A549 (cell line): ENCODE measurements at regions not wholly inside any gene's neighbourhood (a gene's known extent, or its start where the extent isn't known, plus 50 kb on each side); places are given as distances from the start of the nearest gene placed in this dataset.

Source experiments
- ATAC-seq, 2 experiments: fragments of 200-7000 bp in 1 of 2; fragments of >200 bp in 1 of 2; cut with Nextera tagmentation in 1 of 2; cut with Tn5 transposase in 1 of 2; 3 replicates each; pipeline versions ENCODE4 v1.8.0 to v1.9.1; 2018 to 2020; ENCODE audit warnings: mild to moderate bottlenecking in 1 of 2, moderate library complexity in 1 of 2
- CTCF ChIA-PET: fragments of 300-600 bp; sonication (Branson Sonifier 250); formaldehyde crosslinking; extraction: SDS; loops from one replicate; lab custom pipeline; 2021; ENCODE audit warnings: antibody characterized with exemption, inconsistent platforms; lab: Yijun Ruan, JAX
- POLR2A ChIA-PET: fragments of 350-600 bp; formaldehyde crosslinking; extraction: SDS; loops from one replicate; lab custom pipeline; 2021; ENCODE audit warnings: antibody characterized with exemption, inconsistent platforms; lab: Yijun Ruan, JAX
- DNase-seq, 2 experiments: peaks; one replicate each; pipeline versions ENCODE4 v3.0.0 to v3.0.0-alpha.2; 2011 to 2016; ENCODE audit warnings: low read depth in 1 of 2, low spot score in 1 of 2
- FAIRE-seq: peaks from 2 replicates; lab custom pipeline; 2011; peaks lifted over from hg19 to GRCh38; lab: Jason Lieb, UNC
- H3K27ac ChIP-seq, 2 experiments: fragments of >200 bp; sonication (Bioruptor Twin); formaldehyde crosslinking; 3 replicates each; pipeline ENCODE4 v1.5.1; 2016 to 2017
- H3K4me1 ChIP-seq: fragments of >200 bp; sonication (Bioruptor Twin); formaldehyde crosslinking; 3 replicates; pipeline ENCODE4 v1.6.1; 2016
- H3K4me2 ChIP-seq: fragments of >200 bp; sonication (Bioruptor Twin); formaldehyde crosslinking; 3 replicates; pipeline ENCODE4 v1.6.1; 2016
- H3K4me3 ChIP-seq: fragments of >200 bp; sonication (Bioruptor Twin); formaldehyde crosslinking; 3 replicates; pipeline ENCODE4 v1.5.1; 2016
- H3K9me3 ChIP-seq: fragments of >200 bp; sonication (Bioruptor Twin); formaldehyde crosslinking; 3 replicates; pipeline ENCODE4 v1.6.1; 2016
- CBX2 ChIP-seq: fragments of 200-600 bp; sonication (generic); IDR thresholded peaks from 2 replicates; pipeline ENCODE4 v1.6.1; 2016; ENCODE audit warnings: low read depth, mild to moderate bottlenecking, borderline replicate concordance
- CEBPB ChIP-seq, 2 experiments: fragments of >200 bp in 1 of 2; sonication (Bioruptor Twin) in 1 of 2; formaldehyde crosslinking in 1 of 2; IDR thresholded peaks; 2 replicates each; pipeline ENCODE4 v1.6.1; 2012 to 2016
- CHD4 ChIP-seq: fragments of 200-600 bp; sonication (generic); IDR thresholded peaks from 2 replicates; pipeline ENCODE4 v1.6.1; 2016; ENCODE audit warnings: antibody characterized with exemption, mild to moderate bottlenecking, borderline replicate concordance
- EHF ChIP-seq: fragments of 250-450 bp; sonication (Bioruptor Pico); IDR thresholded peaks from 2 replicates; pipeline ENCODE4 v1.5.0; 2020; ENCODE audit warnings: mild to moderate bottlenecking
- ESRRA ChIP-seq: fragments of 150-350 bp; IDR thresholded peaks from 2 replicates; pipeline ENCODE4 v1.6.1; 2014; ENCODE audit warnings: mild to moderate bottlenecking, low read length, borderline replicate concordance
- FOSB ChIP-seq: fragments of 250-450 bp; sonication (Bioruptor Pico); IDR thresholded peaks from 2 replicates; pipeline ENCODE4 v1.5.0; 2020; ENCODE audit warnings: mild to moderate bottlenecking, moderate library complexity
- HEYL ChIP-seq: fragments of 250-450 bp; sonication (Bioruptor Pico); IDR thresholded peaks from 2 replicates; pipeline ENCODE4 v1.8.0; 2021; ENCODE audit warnings: mild to moderate bottlenecking, moderate library complexity
- JUN ChIP-seq, 2 experiments: fragments of >200 bp; sonication (Bioruptor Twin); formaldehyde crosslinking; IDR thresholded peaks; 2 replicates in 1 of 2; 3 replicates in 1 of 2; pipeline ENCODE4 v1.6.1; 2016 to 2017
- JUNB ChIP-seq: fragments of >200 bp; sonication (Bioruptor Twin); formaldehyde crosslinking; IDR thresholded peaks from 2 replicates; pipeline ENCODE4 v1.6.1; 2016
- MAZ ChIP-seq: fragments of 150-350 bp; IDR thresholded peaks from 2 replicates; pipeline ENCODE4 v1.6.1; 2014; ENCODE audit warnings: antibody characterized with exemption, low read depth, low read length, borderline replicate concordance
- NR3C1 ChIP-seq: fragments of >200 bp; sonication (Bioruptor Twin); formaldehyde crosslinking; IDR thresholded peaks from 3 replicates; pipeline ENCODE4 v1.6.1; 2017
- POLR2A ChIP-seq: IDR thresholded peaks from 2 replicates; pipeline ENCODE4 v1.6.1; 2012; ENCODE audit warnings: mild to moderate bottlenecking, low read length
- RARB ChIP-seq: fragments of 250-450 bp; sonication (Bioruptor Pico); IDR thresholded peaks from 2 replicates; pipeline ENCODE4 v1.8.0; 2021; ENCODE audit warnings: mild to moderate bottlenecking, moderate library complexity
- RFX5 ChIP-seq: fragments of 450-650 bp; IDR thresholded peaks from 2 replicates; pipeline ENCODE4 v1.7.1; 2014; ENCODE audit warnings: antibody characterized with exemption, mild to moderate bottlenecking, moderate library complexity
- RNF2 ChIP-seq: fragments of 200-600 bp; sonication (generic); IDR thresholded peaks from 2 replicates; pipeline ENCODE4 v1.6.1; 2016; ENCODE audit warnings: low read depth, mild to moderate bottlenecking, antibody characterized with exemption, moderate library complexity, borderline replicate concordance
- SREBF2 ChIP-seq: fragments of 450-650 bp; IDR thresholded peaks from 2 replicates; pipeline ENCODE4 v1.6.1; 2014; ENCODE audit warnings: mild to moderate bottlenecking, moderate library complexity
- TP53 ChIP-seq: fragments of 250-450 bp; sonication (Bioruptor Pico); IDR thresholded peaks from 2 replicates; pipeline ENCODE4 v1.5.0; 2021; ENCODE audit warnings: mild to moderate bottlenecking, moderate library complexity
- ZC3H11A ChIP-seq: fragments of 450-650 bp; IDR thresholded peaks from 2 replicates; pipeline ENCODE4 v1.6.1; 2014; ENCODE audit warnings: antibody characterized with exemption, mild to moderate bottlenecking
- ZFP36 ChIP-seq: fragments of 450-650 bp; IDR thresholded peaks from 2 replicates; pipeline ENCODE4 v1.6.1; 2014; ENCODE audit warnings: borderline replicate concordance; ENCODE audit not compliant: partially characterized antibody
- ZNF302 ChIP-seq: fragments of 250-450 bp; sonication (Bioruptor Pico); IDR thresholded peaks from 2 replicates; pipeline ENCODE4 v1.9.0; 2021; ENCODE audit warnings: inconsistent platforms, mild to moderate bottlenecking, moderate library complexity
- WGBS: methylation state at CpG from one replicate; pipeline ENCODE4 v1.1.6; 2017; ENCODE audit errors: missing lambda C conversion rate; 5-methylcytosine and 5-hydroxymethylcytosine counted together
- TF ChIP-seq, protein P1 (sequence below): fragments of 450-650 bp; IDR thresholded peaks from 2 replicates; pipeline ENCODE4 v1.6.1; 2014; ENCODE audit warnings: antibody characterized with exemption
- TF ChIP-seq, protein P2 (sequence below): fragments of 250-450 bp; sonication (Bioruptor Pico); IDR thresholded peaks from 2 replicates; pipeline ENCODE4 v1.5.0; 2021; ENCODE audit warnings: mild to moderate bottlenecking, moderate library complexity, borderline replicate concordance

DNA sequence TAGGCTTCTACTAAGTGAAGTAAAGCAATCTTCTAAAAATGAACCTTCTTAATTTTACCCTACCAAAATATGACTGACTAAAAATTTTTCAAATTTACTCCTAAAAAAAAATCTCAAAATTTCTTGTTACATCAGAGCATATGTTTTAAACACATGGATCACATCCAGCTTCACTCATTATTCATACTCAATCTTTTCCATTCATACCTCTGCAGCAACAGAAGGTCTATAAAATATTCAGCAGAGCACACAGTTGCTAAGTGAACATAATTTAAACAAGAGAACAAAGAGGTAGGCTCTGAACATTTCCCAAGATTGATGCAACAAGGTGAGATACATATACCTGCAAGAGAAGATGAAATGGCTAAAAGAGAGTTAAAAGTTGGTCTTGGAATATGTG is 213.9 kb downstream of the SOD2 start:
- ChIA-PET POLR2A (no interaction called here), CTCF (no interaction called here)
- FAIRE-seq (no peak), ATAC-seq (no peak), DNase-seq (no peak)
- no peak overlapping the region for H3K27ac ChIP-seq
- H3K4me3 ChIP-seq, result no peak overlapping the region
- TF ChIP-seq, protein P1, sequence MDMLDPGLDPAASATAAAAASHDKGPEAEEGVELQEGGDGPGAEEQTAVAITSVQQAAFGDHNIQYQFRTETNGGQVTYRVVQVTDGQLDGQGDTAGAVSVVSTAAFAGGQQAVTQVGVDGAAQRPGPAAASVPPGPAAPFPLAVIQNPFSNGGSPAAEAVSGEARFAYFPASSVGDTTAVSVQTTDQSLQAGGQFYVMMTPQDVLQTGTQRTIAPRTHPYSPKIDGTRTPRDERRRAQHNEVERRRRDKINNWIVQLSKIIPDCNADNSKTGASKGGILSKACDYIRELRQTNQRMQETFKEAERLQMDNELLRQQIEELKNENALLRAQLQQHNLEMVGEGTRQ, result no peak
- no peak for TF ChIP-seq RARB (CRISPR knock-in tag)
- no peak overlapping the region for H3K4me2 ChIP-seq
- no peaks in the 10 kb centered on the region for H3K9me3 ChIP-seq
- H3K4me1 ChIP-seq, result no peaks in the 10 kb centered on the region

DNA sequence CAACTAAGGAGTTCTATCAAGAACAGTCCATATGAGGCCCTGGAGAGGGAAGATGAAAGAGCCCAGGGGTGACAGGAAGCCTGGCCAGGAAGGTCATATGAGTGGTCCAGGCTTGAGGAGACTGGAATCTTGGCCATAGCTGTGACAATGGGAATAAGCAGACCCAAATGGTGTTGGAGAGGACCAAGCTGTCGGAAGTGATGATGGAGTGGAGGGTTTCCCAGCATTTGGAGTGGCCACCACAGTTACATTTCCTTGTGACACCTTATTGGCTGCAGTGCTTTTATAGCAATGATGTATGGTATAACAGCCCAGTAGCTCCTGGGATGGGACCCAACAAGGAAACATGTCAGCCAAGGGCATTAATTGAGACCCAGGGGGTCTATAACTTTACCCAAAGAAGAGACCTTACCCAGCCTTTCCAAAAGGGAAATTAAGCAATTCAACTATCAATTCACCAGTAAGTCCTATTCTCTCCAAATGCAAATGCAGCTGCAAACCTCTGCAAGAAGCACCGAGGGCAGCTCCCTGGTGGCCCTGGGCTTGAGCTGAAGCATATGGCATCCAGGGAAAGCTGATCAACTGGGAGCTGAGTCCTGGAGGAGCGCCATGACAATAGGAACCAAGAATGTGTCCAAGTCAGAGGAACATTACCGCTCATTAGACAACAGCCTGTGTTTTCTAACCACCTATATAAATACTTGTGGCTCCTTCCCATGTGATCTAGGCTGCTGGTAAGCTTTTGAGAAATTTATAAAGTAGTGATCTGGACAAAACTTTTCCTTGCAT is 219.4 kb downstream of the SOD2 start:
- ATAC-seq, result no peak
- no peak for TF ChIP-seq RFX5
- no peak for TF ChIP-seq ZC3H11A
- TF ChIP-seq CEBPB (IDR thresholded peaks at IDR 0.05), result no peak
- no peak for TF ChIP-seq EHF (CRISPR knock-in tag)
- no peak for TF ChIP-seq POLR2A
- no peak for TF ChIP-seq JUN (IDR thresholded peaks at IDR 0.05)
- no peak for TF ChIP-seq MAZ
- TF ChIP-seq NR3C1, result no peak
- TF ChIP-seq CBX2, result no peak
- TF ChIP-seq CHD4, result no peak
- TF ChIP-seq RNF2, result no peak
- TF ChIP-seq ZNF302 (CRISPR knock-in tag), result no peak
- TF ChIP-seq HEYL (CRISPR knock-in tag), result no peak
- no peak for TF ChIP-seq TP53
- TF ChIP-seq ZFP36, result no peak
- no peak for TF ChIP-seq FOSB (CRISPR knock-in tag)
- DNase-seq, result no peak
- Histone ChIP-seq H3K27ac (no peak overlapping the region), H3K9me3 (no peaks in the 10 kb centered on the region), H3K4me2 (no peak overlapping the region), H3K4me1 (no peaks in the 10 kb centered on the region), H3K4me3 (no peak overlapping the region)
- WGBS, result 4% methylated on average over 4 of the region's 4 CpGs
- ChIA-PET POLR2A (no interaction called here), CTCF (no interaction called here)
- no peak for FAIRE-seq

DNA sequence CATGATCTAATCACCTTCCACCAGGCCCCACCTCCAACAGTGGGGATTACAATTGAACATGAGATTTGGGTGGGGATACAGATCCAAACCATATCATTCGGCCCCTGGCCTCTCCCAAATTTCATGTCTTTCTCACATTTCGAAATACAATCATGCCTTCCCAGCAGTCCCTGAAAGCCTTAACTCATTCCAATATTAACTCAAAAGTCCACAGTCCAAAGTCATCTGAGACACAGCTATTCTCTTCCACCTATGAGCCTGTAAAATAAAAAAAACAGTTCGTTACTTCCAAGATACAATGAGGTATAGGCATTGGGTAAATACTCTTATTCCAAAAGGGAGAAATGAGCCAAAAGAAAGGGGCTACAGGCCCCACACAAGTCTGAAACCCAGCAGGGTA is 222.6 kb downstream of the SOD2 start:
- no peak overlapping the region for H3K4me3 ChIP-seq
- no peaks in the 10 kb centered on the region for H3K4me1 ChIP-seq
- no peak for ATAC-seq
- 3% methylated on average over 3 of the region's 3 CpGs for WGBS
- POLR2A ChIA-PET, result no interaction called here
- FAIRE-seq, result no peak
- DNase-seq, result no peak
- TF ChIP-seq ZC3H11A (no peak), SREBF2 (no peak), ESRRA (no peak), JUNB (no peak), RFX5 (no peak)
- TF ChIP-seq, protein P1, result no peak
- TF ChIP-seq, protein P2, sequence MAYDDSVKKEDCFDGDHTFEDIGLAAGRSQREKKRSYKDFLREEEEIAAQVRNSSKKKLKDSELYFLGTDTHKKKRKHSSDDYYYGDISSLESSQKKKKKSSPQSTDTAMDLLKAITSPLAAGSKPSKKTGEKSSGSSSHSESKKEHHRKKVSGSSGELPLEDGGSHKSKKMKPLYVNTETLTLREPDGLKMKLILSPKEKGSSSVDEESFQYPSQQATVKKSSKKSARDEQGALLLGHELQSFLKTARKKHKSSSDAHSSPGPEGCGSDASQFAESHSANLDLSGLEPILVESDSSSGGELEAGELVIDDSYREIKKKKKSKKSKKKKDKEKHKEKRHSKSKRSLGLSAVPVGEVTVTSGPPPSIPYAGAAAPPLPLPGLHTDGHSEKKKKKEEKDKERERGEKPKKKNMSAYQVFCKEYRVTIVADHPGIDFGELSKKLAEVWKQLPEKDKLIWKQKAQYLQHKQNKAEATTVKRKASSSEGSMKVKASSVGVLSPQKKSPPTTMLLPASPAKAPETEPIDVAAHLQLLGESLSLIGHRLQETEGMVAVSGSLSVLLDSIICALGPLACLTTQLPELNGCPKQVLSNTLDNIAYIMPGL (CRISPR knock-in tag), result no peak
- TF ChIP-seq, all 56 proteins: peak for 0
- no peaks in the 10 kb centered on the region for H3K9me3 ChIP-seq
- H3K4me2 ChIP-seq, result no peak overlapping the region
- H3K27ac ChIP-seq, result no peak overlapping the region
- CTCF ChIA-PET, result no interaction called here
